ENCODE measurements at regions not wholly inside any gene's neighbourhood (a gene's known extent, or its start where the extent isn't known, plus 50 kb on each side); places are given as distances from the start of the nearest gene placed in this dataset.

DNA sequence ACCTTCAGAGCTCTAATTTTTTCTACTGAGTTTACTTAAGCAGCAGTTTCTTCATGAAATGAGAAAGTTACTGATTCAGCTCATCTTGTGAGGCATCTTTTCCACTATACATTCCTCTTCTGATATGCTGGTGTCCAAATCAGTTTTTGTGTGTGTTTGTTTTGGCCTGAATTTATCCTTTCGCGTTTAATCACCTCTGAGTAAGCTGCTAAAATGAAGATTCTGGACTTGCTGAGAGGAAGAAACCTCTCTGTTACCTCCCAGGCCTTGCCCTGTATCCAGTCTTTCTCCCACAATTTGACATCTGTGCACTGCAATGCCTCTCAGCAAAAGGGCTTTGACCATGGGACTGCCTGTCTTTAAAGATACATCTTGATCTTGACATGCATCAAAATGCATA is 536.2 kb upstream of the NRSN1 start:
- no peak overlapping the region for H3K4me3 ChIP-seq (ENCODE audit: low read length)
- no peak overlapping the region for H3K27ac ChIP-seq (ENCODE audit: low read length)
- H3K9me3 ChIP-seq (ENCODE audit: control insufficient read depth, low read depth, low read length), result no peaks in the 10 kb centered on the region
- peaks cover 4% of the 10 kb centered on the region for H3K4me1 ChIP-seq (ENCODE audit: control insufficient read depth, insufficient read depth, low read length)
- H3K36me3 ChIP-seq (ENCODE audit: control insufficient read depth, insufficient read depth, low read length), result no peaks in the 10 kb centered on the region
- no peak for DNase-seq
- no peaks in the 10 kb centered on the region for H3K27me3 ChIP-seq (ENCODE audit: control insufficient read depth, insufficient read depth, low read length)
- WGBS (ENCODE audit: insufficient coverage, low lambda C conversion rate), result 100% methylated on average over 2 of the region's 2 CpGs

GRCh38 chr6:23590498-23591126 is 535.4 kb upstream of the NRSN1 start:
- no peaks in the 10 kb centered on the region for H3K36me3 ChIP-seq (ENCODE audit: control insufficient read depth, insufficient read depth, low read length)
- no peak for DNase-seq
- no peak overlapping the region for H3K4me3 ChIP-seq (ENCODE audit: low read length)
- peaks cover 3% of the 10 kb centered on the region for H3K4me1 ChIP-seq (ENCODE audit: control insufficient read depth, insufficient read depth, low read length)
- WGBS (ENCODE audit: insufficient coverage, low lambda C conversion rate), result no CpG with 5 or more reads among the region's 1 CpG
- no peaks in the 10 kb centered on the region for H3K9me3 ChIP-seq (ENCODE audit: control insufficient read depth, low read depth, low read length)
- no peak overlapping the region for H3K27ac ChIP-seq (ENCODE audit: low read length)
- H3K27me3 ChIP-seq (ENCODE audit: control insufficient read depth, insufficient read depth, low read length), result no peaks in the 10 kb centered on the region

DNA sequence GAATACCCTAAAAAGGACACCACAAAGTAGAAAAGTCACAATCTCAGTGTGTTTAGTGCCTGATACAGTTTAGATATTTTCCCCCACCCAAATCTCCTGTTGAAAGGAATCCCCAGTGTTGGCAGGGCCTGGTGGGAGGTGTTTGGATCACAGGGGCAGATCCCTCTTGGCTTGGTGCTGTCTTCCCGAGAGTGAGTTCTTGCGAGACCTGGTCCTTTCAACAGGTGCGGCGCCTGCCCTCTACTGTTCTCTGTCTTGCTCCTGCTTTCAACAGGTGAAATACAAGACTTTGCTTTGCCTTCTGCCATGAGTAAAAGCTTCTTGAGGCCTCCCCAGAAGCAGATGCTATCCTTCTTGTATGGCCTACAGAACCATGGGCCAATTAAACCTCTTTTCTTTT is 534.3 kb upstream of the NRSN1 start:
- no peaks in the 10 kb centered on the region for H3K27me3 ChIP-seq (ENCODE audit: control insufficient read depth, insufficient read depth, low read length)
- no peaks in the 10 kb centered on the region for H3K9me3 ChIP-seq (ENCODE audit: control insufficient read depth, low read depth, low read length)
- DNase-seq, result no peak
- H3K4me1 ChIP-seq (ENCODE audit: control insufficient read depth, insufficient read depth, low read length), result peaks cover 3% of the 10 kb centered on the region
- no peak overlapping the region for H3K27ac ChIP-seq (ENCODE audit: low read length)
- H3K36me3 ChIP-seq (ENCODE audit: control insufficient read depth, insufficient read depth, low read length), result no peaks in the 10 kb centered on the region
- no CpG with 5 or more reads among the region's 4 CpGs for WGBS (ENCODE audit: insufficient coverage, low lambda C conversion rate)
- H3K4me3 ChIP-seq (ENCODE audit: low read length), result no peak overlapping the region

GRCh38 chr6:23600118-23600517 is 525.9 kb upstream of the NRSN1 start:
- no peaks in the 10 kb centered on the region for H3K36me3 ChIP-seq (ENCODE audit: control insufficient read depth, insufficient read depth, low read length)
- no peaks in the 10 kb centered on the region for H3K9me3 ChIP-seq (ENCODE audit: control insufficient read depth, low read depth, low read length)
- H3K27me3 ChIP-seq (ENCODE audit: control insufficient read depth, insufficient read depth, low read length), result no peaks in the 10 kb centered on the region
- no peak overlapping the region for H3K4me3 ChIP-seq (ENCODE audit: low read length)
- no peak overlapping the region for H3K27ac ChIP-seq (ENCODE audit: low read length)
- no peaks in the 10 kb centered on the region for H3K4me1 ChIP-seq (ENCODE audit: control insufficient read depth, insufficient read depth, low read length)
- DNase-seq, result no peak

DNA sequence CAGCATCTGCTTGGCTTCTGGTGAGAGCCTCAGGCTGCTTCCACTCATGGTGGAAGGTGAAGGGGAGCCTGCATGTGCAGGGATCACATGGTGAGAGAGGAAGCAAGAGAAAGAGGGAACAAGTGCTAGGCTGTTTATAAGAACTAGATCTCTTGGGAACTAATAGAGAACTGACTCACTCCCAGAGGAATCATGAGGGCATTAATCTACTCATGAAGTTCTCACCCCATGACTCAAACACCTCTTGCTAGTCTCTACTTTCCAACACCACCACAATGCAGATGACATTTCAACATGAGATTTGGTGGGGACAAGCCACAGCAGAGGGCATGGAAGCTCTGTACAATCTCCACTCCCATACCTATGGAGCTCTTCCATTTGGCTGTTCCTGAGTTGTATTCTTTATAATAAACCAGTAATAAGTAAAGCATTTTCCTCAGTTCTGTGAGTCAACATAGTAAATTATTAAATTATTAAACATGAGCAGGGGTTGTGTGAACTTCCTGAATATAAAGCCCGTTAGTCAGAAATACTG is 524.1 kb upstream of the NRSN1 start:
- Histone ChIP-seq H3K36me3 (ENCODE audit: control insufficient read depth, insufficient read depth, low read length) (no peaks in the 10 kb centered on the region), H3K9me3 (ENCODE audit: control insufficient read depth, low read depth, low read length) (no peaks in the 10 kb centered on the region), H3K4me3 (ENCODE audit: low read length) (no peak overlapping the region), H3K27ac (ENCODE audit: low read length) (no peak overlapping the region), H3K27me3 (ENCODE audit: control insufficient read depth, insufficient read depth, low read length) (no peaks in the 10 kb centered on the region), H3K4me1 (ENCODE audit: control insufficient read depth, insufficient read depth, low read length) (no peaks in the 10 kb centered on the region)
- no CpG with 5 or more reads among the region's 1 CpG for WGBS (ENCODE audit: insufficient coverage, low lambda C conversion rate)
- DNase-seq, result no peak

DNA sequence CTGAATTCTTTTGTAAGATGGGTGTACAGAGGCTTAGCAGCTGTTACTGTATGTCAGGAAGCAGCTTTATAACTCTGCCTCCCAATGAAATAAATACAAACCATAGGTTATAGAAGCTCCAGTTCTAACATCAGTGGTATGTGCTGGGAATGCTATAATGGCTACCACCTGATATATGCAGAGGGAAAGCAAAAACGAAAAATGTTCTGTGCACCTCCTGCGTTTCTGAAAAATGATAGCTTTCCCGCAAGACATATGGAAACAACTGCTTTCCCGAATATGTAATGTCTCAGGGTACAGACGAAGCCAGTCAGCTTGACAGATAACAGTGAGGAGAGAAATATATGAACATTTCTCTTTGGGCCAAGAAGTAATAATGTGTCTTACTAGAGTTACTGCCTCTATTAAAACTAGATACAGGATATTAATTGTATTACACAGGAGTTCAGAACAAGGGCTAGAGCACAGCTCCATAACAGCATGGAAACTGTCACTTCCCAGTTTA is 517.0 kb upstream of the NRSN1 start:
- DNase-seq, result no peak
- H3K27me3 ChIP-seq (ENCODE audit: control insufficient read depth, insufficient read depth, low read length), result no peaks in the 10 kb centered on the region
- no peak overlapping the region for H3K4me3 ChIP-seq (ENCODE audit: low read length)
- no peaks in the 10 kb centered on the region for H3K4me1 ChIP-seq (ENCODE audit: control insufficient read depth, insufficient read depth, low read length)
- 100% methylated on average over 2 of the region's 5 CpGs for WGBS (ENCODE audit: insufficient coverage, low lambda C conversion rate)
- no peaks in the 10 kb centered on the region for H3K36me3 ChIP-seq (ENCODE audit: control insufficient read depth, insufficient read depth, low read length)
- no peaks in the 10 kb centered on the region for H3K9me3 ChIP-seq (ENCODE audit: control insufficient read depth, low read depth, low read length)
- no peak overlapping the region for H3K27ac ChIP-seq (ENCODE audit: low read length)

DNA sequence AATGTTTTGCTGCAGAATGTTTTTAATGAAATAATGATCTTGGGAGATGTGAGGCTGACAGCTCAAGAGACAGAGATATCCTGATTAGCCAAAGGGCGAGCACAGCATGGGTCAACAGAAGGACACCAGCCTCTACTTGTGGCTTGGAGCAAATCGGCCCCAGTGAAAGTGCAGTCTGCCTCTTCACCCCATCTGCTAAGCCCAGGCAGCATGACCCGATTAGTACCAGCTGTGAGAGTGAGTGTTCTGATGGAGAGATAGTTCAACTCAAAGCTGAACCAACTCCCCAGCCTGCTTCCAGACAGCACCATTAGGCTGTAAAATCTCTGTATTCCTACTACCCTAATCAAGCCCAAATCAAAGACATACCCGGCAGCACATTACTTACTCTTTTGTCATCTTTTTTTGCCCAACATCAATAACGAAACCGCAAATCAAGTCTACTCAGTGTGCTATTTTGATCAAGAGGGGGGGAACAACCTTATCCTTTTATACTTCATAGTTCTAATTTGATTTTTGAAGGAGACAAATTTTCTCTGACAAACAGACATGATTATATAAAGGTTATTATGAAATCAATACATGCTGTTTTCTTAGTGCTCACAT is 514.1 kb upstream of the NRSN1 start:
- Histone ChIP-seq H3K27ac (ENCODE audit: low read length) (no peak overlapping the region), H3K4me3 (ENCODE audit: low read length) (no peak overlapping the region), H3K36me3 (ENCODE audit: control insufficient read depth, insufficient read depth, low read length) (no peaks in the 10 kb centered on the region), H3K27me3 (ENCODE audit: control insufficient read depth, insufficient read depth, low read length) (no peaks in the 10 kb centered on the region), H3K9me3 (ENCODE audit: control insufficient read depth, low read depth, low read length) (no peaks in the 10 kb centered on the region), H3K4me1 (ENCODE audit: control insufficient read depth, insufficient read depth, low read length) (no peaks in the 10 kb centered on the region)
- 80% methylated on average over 1 of the region's 6 CpGs for WGBS (ENCODE audit: insufficient coverage, low lambda C conversion rate)
- DNase-seq, result no peak

DNA sequence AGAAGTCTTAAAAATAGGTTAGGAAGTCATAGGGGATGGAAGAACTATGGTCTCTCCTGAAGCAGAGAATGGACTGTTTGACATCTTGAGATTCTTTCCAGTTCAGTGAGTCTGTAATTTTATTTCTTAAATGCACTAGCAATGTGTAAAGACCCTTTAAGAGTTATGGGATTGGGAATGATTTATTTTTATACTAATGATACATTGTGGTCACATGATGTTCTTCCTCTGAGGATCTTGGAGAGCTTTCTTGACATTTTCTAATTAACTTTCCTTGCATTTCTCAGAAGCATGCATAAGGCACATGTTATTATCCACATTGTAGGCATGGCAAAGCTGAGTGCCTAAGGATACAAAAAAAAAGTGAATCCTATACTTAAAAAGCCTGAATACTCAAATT is 507.6 kb upstream of the NRSN1 start:
- Histone ChIP-seq H3K4me1 (ENCODE audit: control insufficient read depth, insufficient read depth, low read length) (no peaks in the 10 kb centered on the region), H3K27ac (ENCODE audit: low read length) (no peak overlapping the region), H3K36me3 (ENCODE audit: control insufficient read depth, insufficient read depth, low read length) (no peaks in the 10 kb centered on the region), H3K9me3 (ENCODE audit: control insufficient read depth, low read depth, low read length) (no peaks in the 10 kb centered on the region), H3K4me3 (ENCODE audit: low read length) (no peak overlapping the region), H3K27me3 (ENCODE audit: control insufficient read depth, insufficient read depth, low read length) (no peaks in the 10 kb centered on the region)
- DNase-seq, result no peak

- Histone ChIP-seq H3K4me3 (ENCODE audit: low read length) (no peak overlapping the region), H3K36me3 (ENCODE audit: control insufficient read depth, insufficient read depth, low read length) (no peaks in the 10 kb centered on the region), H3K27ac (ENCODE audit: low read length) (no peak overlapping the region), H3K9me3 (ENCODE audit: control insufficient read depth, low read depth, low read length) (no peaks in the 10 kb centered on the region), H3K4me1 (ENCODE audit: control insufficient read depth, insufficient read depth, low read length) (no peaks in the 10 kb centered on the region), H3K27me3 (ENCODE audit: control insufficient read depth, insufficient read depth, low read length) (no peaks in the 10 kb centered on the region)
- no peak for DNase-seq
- WGBS (ENCODE audit: insufficient coverage, low lambda C conversion rate), result 78% methylated on average over 3 of the region's 5 CpGs
Measured at GRCh38 chr6:23620911-23621401, 505.1 kb upstream of the NRSN1 start.

DNA sequence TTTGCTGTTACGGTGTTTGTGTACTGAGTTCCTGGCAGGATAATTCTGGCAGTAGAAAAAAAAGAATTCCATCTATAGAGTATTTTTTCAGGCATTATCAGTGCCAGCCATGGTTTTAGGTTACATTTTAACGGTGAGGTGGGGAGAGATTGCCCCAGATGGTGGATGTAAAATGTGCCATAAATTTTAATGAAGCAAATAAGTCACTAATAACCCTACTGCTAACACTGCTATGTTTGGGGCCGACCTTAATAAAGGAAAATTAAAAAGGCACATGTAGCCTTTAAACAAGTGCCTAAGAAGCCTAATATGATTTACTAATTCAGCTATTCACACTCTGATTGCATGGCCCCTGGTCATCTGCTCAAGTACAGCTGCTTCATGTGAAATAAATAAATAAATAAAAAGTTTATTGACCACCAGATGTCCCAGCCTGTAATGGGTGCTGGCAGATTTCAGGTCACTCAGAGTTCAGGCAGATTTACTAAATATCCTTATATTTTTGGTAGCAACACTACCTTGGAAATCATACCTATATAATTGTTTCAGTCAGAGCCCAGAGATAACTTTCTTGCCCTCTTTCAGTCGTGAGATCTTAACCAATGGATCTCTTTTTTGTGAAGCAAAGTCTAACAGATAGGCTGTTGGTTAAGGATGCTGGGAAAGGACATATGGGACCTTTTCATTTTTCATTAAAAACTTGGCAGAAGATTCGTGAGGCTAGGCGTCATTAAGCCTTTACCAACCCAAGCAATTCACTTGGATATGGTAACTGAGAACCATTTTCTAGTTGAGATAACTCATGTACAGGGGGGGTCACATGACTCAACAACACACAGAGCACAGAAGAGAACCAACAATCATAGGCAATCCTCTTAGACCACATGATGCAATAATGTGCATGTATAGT is 495.0 kb upstream of the NRSN1 start:
- H3K36me3 ChIP-seq (ENCODE audit: control insufficient read depth, insufficient read depth, low read length), result no peaks in the 10 kb centered on the region
- WGBS (ENCODE audit: insufficient coverage, low lambda C conversion rate), result 72% methylated on average over 2 of the region's 6 CpGs
- no peak for DNase-seq
- H3K4me3 ChIP-seq (ENCODE audit: low read length), result no peak overlapping the region
- H3K9me3 ChIP-seq (ENCODE audit: control insufficient read depth, low read depth, low read length), result no peaks in the 10 kb centered on the region
- no peaks in the 10 kb centered on the region for H3K4me1 ChIP-seq (ENCODE audit: control insufficient read depth, insufficient read depth, low read length)
- no peak overlapping the region for H3K27ac ChIP-seq (ENCODE audit: low read length)
- H3K27me3 ChIP-seq (ENCODE audit: control insufficient read depth, insufficient read depth, low read length), result no peaks in the 10 kb centered on the region

Measured in large intestine (tissue), 3 donors.